Activated CD8-positive, alpha-beta T cell treated with anti-CD3 and anti-CD28 coated beads for 36 hours (primary cell): ENCODE measurements at regions not wholly inside any gene's neighbourhood (a gene's known extent, or its start where the extent isn't known, plus 50 kb on each side); places are given as distances from the start of the nearest gene placed in this dataset.
"Not testable (repeated sequence)": the region's sequence is repeated elsewhere in the genome, so short reads cannot be mapped to it uniquely, and the experiment has no call there.

Experiments
- ATAC-seq: fragments of 200-7000 bp; cut with Tn5 transposase; one replicate; pipeline ENCODE4 v1.10.0; 2021; ENCODE audit warnings: mild to moderate bottlenecking, moderate library complexity
- CTCF ChIA-PET: fragments of 350-600 bp; sonication (Branson Sonifier 250); formaldehyde crosslinking; loops from one replicate; lab custom pipeline; 2021; ENCODE audit warnings: antibody characterized with exemption; lab: Charles Lee
- POLR2A ChIA-PET: fragments of 350-600 bp; sonication (Branson Sonifier 250); formaldehyde crosslinking; loops from one replicate; lab custom pipeline; 2021; ENCODE audit warnings: antibody characterized with exemption; lab: Charles Lee
- DNase-seq: peaks from one replicate; pipeline ENCODE4 v3.0.0-alpha.2; 2020
- H3K27ac Mint-ChIP-seq: one replicate; pipeline ENCODE4 v1.8.0; 2021; ENCODE audit warnings: mild to moderate bottlenecking, mixed read lengths
- H3K27me3 Mint-ChIP-seq: one replicate; pipeline ENCODE4 v1.8.0; 2021; ENCODE audit warnings: mixed read lengths
- H3K36me3 Mint-ChIP-seq: one replicate; pipeline ENCODE4 v1.8.0; 2021; ENCODE audit warnings: low read depth, mixed read lengths
- H3K4me1 Mint-ChIP-seq: one replicate; pipeline ENCODE4 v1.8.0; 2021; ENCODE audit warnings: low read depth, mixed read lengths
- H3K4me3 Mint-ChIP-seq: one replicate; pipeline ENCODE4 v1.8.0; 2021; ENCODE audit warnings: mild to moderate bottlenecking, moderate library complexity, mixed read lengths
- H3K9me3 Mint-ChIP-seq: one replicate; pipeline ENCODE4 v1.8.0; 2021; ENCODE audit warnings: mixed read lengths
- intact Hi-C: fragments of 100-400 bp; cut with micrococcal nuclease; formaldehyde crosslinking; loops from one replicate; pipeline ENCODE4 v1.10.0; 2022
- TF ChIP-seq, protein P1 (sequence below): fragments of 200-600 bp; IDR thresholded peaks from one replicate; pipeline ENCODE4 v1.8.0; 2022; ENCODE audit warnings: antibody characterized with exemption, mild to moderate bottlenecking

DNA sequence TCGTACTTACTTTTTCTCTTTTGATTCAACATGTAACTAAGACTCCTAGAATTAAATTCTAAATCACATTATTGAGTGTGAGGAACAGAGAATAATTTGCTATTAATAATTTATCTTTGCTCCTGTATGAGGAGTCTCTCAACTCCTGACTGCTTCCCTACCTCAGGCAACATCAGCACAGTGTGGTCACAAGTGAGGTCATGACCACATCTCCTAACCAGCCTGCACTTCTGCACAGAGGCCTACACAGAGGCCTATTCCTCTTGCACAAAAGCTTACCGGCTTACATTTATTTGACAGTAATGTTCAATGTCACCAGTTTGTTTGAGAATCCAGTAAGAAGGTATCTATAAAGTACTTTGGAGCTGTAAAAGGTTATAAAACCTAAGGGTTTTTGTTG is 637.4 kb upstream of the MARCKS start:
- CTCF ChIA-PET: no interaction called here

DNA sequence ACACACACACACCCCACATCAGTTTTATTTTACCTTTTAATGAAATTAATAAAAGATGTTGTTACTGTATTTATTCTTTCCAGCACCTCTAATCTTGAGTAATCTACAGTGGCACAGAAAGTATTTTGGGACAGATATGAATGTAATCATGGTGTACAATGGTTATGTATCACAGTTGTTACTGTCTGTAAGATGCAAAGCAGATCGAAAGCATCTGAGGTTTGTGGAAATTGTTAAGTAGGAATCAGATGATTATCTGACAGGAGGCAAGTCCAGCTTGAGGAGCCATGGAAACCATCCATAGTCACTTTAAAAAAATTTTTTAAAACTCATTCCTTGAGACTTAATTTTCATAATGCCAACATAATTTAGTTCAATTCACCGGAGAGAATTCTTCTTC is 636.3 kb upstream of the MARCKS start:
- H3K9me3 Mint-ChIP-seq: no peaks in the 10 kb centered on the region
- no peak overlapping the region for H3K4me3 Mint-ChIP-seq
- CTCF ChIA-PET: no interaction called here
- no peaks in the 10 kb centered on the region for H3K36me3 Mint-ChIP-seq
- TF ChIP-seq, protein P1, sequence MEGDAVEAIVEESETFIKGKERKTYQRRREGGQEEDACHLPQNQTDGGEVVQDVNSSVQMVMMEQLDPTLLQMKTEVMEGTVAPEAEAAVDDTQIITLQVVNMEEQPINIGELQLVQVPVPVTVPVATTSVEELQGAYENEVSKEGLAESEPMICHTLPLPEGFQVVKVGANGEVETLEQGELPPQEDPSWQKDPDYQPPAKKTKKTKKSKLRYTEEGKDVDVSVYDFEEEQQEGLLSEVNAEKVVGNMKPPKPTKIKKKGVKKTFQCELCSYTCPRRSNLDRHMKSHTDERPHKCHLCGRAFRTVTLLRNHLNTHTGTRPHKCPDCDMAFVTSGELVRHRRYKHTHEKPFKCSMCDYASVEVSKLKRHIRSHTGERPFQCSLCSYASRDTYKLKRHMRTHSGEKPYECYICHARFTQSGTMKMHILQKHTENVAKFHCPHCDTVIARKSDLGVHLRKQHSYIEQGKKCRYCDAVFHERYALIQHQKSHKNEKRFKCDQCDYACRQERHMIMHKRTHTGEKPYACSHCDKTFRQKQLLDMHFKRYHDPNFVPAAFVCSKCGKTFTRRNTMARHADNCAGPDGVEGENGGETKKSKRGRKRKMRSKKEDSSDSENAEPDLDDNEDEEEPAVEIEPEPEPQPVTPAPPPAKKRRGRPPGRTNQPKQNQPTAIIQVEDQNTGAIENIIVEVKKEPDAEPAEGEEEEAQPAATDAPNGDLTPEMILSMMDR: no peak
- POLR2A ChIA-PET: no interaction called here
- ATAC-seq (no peak), DNase-seq (no peak)
- H3K4me1 Mint-ChIP-seq: no peaks in the 10 kb centered on the region
- H3K27me3 Mint-ChIP-seq: no peaks in the 10 kb centered on the region
- intact Hi-C loops: no loop called here
- H3K27ac Mint-ChIP-seq: no peak overlapping the region

More for the DNA sequence above, 637.4 kb upstream of the MARCKS start:
- Mint-ChIP-seq H3K9me3 (no peaks in the 10 kb centered on the region), H3K4me3 (no peak overlapping the region), H3K27ac (no peak overlapping the region), H3K4me1 (no peaks in the 10 kb centered on the region), H3K27me3 (no peaks in the 10 kb centered on the region), H3K36me3 (no peaks in the 10 kb centered on the region)
- POLR2A ChIA-PET: no interaction called here
- no peak for ATAC-seq
- intact Hi-C loops: no loop called here
- TF ChIP-seq, protein P1: no peak
- no peak for DNase-seq

DNA sequence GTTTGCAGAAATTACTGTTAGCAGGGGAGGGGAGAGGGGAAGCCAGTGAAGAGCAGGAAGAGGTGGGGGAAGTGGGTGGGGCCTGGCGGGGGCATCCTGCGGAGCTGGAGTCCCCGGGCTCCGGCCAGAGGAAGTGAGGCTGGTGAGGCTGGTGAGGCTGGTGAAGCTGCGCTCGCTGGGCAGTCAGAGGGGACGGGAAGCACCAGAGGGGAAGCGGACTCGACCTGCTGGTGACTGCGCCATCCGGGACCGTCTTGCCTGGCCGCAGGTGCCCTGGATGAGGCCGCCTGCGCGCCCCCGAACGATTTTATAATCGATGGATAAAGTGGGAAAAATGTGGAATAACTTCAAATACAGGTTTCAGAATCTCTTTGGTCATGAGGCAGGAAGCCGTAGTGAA is 635.3 kb upstream of the MARCKS start:
- no peaks in the 10 kb centered on the region for H3K9me3 Mint-ChIP-seq
- TF ChIP-seq, protein P1: no peak
- no peak overlapping the region for H3K4me3 Mint-ChIP-seq
- no peaks in the 10 kb centered on the region for H3K27me3 Mint-ChIP-seq
- POLR2A ChIA-PET: no interaction called here
- ATAC-seq: no peak
- H3K4me1 Mint-ChIP-seq: no peaks in the 10 kb centered on the region
- no peaks in the 10 kb centered on the region for H3K36me3 Mint-ChIP-seq
- intact Hi-C loops: no loop called here
- no peak for DNase-seq
- no peak overlapping the region for H3K27ac Mint-ChIP-seq
- CTCF ChIA-PET: no interaction called here

DNA sequence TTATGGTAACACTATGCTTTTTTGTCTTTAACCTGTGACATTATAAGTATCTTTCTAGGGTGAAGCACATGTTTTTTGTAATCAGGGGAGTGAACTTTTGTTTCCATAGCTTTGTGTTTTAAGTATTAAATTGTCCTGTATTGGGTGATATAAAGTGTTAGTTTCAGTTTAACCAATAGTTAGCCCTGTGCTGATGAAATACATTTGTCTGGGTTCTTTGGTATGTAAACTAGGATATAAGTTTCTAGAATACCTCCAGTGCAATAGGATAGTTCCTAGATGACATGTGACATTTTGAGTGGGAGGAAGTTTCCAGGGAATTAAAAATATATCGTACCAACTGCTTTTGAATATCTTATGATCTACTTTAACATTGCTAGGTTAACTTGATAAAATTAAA is 611.0 kb upstream of the MARCKS start:
- intact Hi-C loops: no loop called here
- H3K36me3 Mint-ChIP-seq: no peaks in the 10 kb centered on the region
- ATAC-seq (no peak), DNase-seq (no peak)
- ChIA-PET CTCF (no interaction called here), POLR2A (interaction anchor here (0.7 kb wide), 1 partner anchor 289 kb away, joined by 3 read pairs; no protein-coding TSS in a partner anchor)
- no peaks in the 10 kb centered on the region for H3K27me3 Mint-ChIP-seq
- TF ChIP-seq, protein P1: no peak
- H3K27ac Mint-ChIP-seq: no peak overlapping the region
- H3K9me3 Mint-ChIP-seq: no peaks in the 10 kb centered on the region
- H3K4me3 Mint-ChIP-seq: no peak overlapping the region
- H3K4me1 Mint-ChIP-seq: no peaks in the 10 kb centered on the region

DNA sequence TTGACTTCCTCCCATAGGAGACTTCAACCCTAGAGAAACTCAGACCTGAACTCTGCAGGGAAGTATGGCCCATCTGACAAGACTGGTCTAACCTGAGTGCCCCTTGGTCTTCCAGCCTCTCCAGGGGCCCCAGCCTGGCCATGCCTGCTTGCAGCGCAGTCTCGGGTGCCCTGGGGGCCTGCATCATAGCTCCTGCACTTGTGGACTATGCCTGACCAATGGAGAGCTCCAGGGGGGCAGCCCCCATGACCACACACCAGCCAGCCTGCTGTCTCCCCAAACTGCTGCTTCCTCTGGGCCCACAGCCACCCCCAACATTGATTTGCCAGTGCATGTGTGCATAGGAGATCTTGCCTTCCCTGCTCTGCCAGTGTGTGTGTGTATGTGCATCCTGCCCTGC is 608.6 kb upstream of the MARCKS start:
- intact Hi-C loops: no loop called here
- TF ChIP-seq, protein P1: no peak
- ATAC-seq (no peak), DNase-seq (no peak)
- Mint-ChIP-seq H3K9me3 (peaks cover 6% of the 10 kb centered on the region), H3K27ac (no peak overlapping the region), H3K4me1 (no peaks in the 10 kb centered on the region), H3K36me3 (no peaks in the 10 kb centered on the region), H3K27me3 (no peaks in the 10 kb centered on the region), H3K4me3 (no peak overlapping the region)
- CTCF ChIA-PET: no interaction called here
- POLR2A ChIA-PET: no interaction called here

DNA sequence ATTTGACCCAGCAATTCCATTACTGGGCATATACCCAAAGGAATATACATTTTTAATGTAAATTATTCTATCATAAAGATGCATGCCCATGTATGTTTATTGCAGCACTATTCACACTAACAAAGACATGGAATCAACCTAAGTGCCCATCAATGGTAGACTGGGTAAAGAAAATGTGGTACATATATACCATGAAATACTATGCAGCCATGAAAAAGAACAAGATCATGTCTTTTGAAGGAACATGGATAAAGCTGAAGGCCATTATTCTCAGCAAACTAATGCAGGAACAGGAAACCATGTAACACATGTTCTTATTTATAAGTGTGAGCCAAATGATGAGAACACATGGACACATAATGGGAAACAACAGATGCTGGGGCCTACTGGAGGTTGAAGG is 603.0 kb upstream of the MARCKS start:
- POLR2A ChIA-PET, H3K4me3 Mint-ChIP-seq, CTCF ChIA-PET, H3K27me3 Mint-ChIP-seq, intact Hi-C loops, H3K36me3 Mint-ChIP-seq, H3K9me3 Mint-ChIP-seq, ATAC-seq, H3K4me1 Mint-ChIP-seq, H3K27ac Mint-ChIP-seq, DNase-seq: not testable (repeated sequence)
